HG02623 (cell line): ENCODE measurements at regions not wholly inside any gene's neighbourhood (a gene's known extent, or its start where the extent isn't known, plus 50 kb on each side); places are given as distances from the start of the nearest gene placed in this dataset.

Experiments used
- ATAC-seq: cut with Tn5 transposase; IDR thresholded peaks from one replicate; pipeline ENCODE4 v1.9.1; 2021; ENCODE audit warnings: moderate library complexity; ENCODE audit not compliant: unreplicated experiment

GRCh38 chr7:67805921-67806471 lies 809.4 kb downstream of the TYW1 start:
- no peak for ATAC-seq

GRCh38 chr7:67807826-67808225 lies 811.2 kb downstream of the TYW1 start:
- ATAC-seq, result no peak

GRCh38 chr7:67809586-67809985 lies 813.0 kb downstream of the TYW1 start:
- no peak for ATAC-seq

GRCh38 chr7:67813621-67814292 lies 817.1 kb downstream of the TYW1 start:
- no peak for ATAC-seq

GRCh38 chr7:67817481-67817880 lies 820.8 kb downstream of the TYW1 start:
- ATAC-seq, result no peak

GRCh38 chr7:67821116-67821515 lies 824.5 kb downstream of the TYW1 start:
- ATAC-seq, result no peak

GRCh38 chr7:67823345-67823744 lies 826.7 kb downstream of the TYW1 start:
- no peak for ATAC-seq

- ATAC-seq, result no peak
Observed at GRCh38 chr7:67825356-67825755, 828.7 kb downstream of the TYW1 start.

- ATAC-seq, result no peak
Observed at GRCh38 chr7:67841896-67842295, 845.3 kb downstream of the TYW1 start.

- ATAC-seq, result no peak
Observed at GRCh38 chr7:67842571-67842970, 845.9 kb downstream of the TYW1 start.

GRCh38 chr7:67843001-67843565 lies 846.5 kb downstream of the TYW1 start:
- ATAC-seq, result no peak

GRCh38 chr7:67843615-67844014 lies 847.0 kb downstream of the TYW1 start:
- no peak for ATAC-seq

GRCh38 chr7:67847092-67847787 lies 850.6 kb downstream of the TYW1 start:
- ATAC-seq, result no peak

GRCh38 chr7:67854221-67855178 lies 857.9 kb downstream of the TYW1 start:
- ATAC-seq, result no peak

GRCh38 chr7:67855322-67855721 lies 858.7 kb downstream of the TYW1 start:
- no peak for ATAC-seq

GRCh38 chr7:67856046-67856445 lies 859.4 kb downstream of the TYW1 start:
- ATAC-seq, result no peak

- no peak for ATAC-seq
Observed at GRCh38 chr7:67857698-67858097, 861.1 kb downstream of the TYW1 start.

GRCh38 chr7:67858931-67859330 lies 862.3 kb downstream of the TYW1 start:
- ATAC-seq, result no peak

- ATAC-seq, result no peak
Observed at GRCh38 chr7:67863911-67864310, 867.3 kb downstream of the TYW1 start.

- ATAC-seq, result no peak
Observed at GRCh38 chr7:67866054-67866453, 869.4 kb downstream of the TYW1 start.

GRCh38 chr7:67866812-67867211 lies 870.2 kb downstream of the TYW1 start:
- ATAC-seq, result no peak
